SU-DHL-6 (cell line): ENCODE measurements at regions not wholly inside any gene's neighbourhood (a gene's known extent, or its start where the extent isn't known, plus 50 kb on each side); places are given as distances from the start of the nearest gene placed in this dataset.

ENCODE experiments used
- EZH2phosphoT487 ChIP-seq: fragments of 200-600 bp; sonication (generic), shearing (Covaris generic); conservative IDR thresholded peaks from 2 replicates; pipeline ENCODE4 v1.6.1; 2018; ENCODE audit warnings: mild to moderate bottlenecking, antibody characterized with exemption, low read length, moderate library complexity, mixed read lengths
- TF ChIP-seq, protein P1 (sequence below): fragments of 200-600 bp; sonication (generic); IDR thresholded peaks from one replicate; pipeline ENCODE4 v1.5.1; 2017; ENCODE audit warnings: antibody characterized with exemption, mild to moderate bottlenecking, low read length, moderate library complexity; ENCODE audit not compliant: insufficient read depth, poor library complexity, severe bottlenecking

DNA sequence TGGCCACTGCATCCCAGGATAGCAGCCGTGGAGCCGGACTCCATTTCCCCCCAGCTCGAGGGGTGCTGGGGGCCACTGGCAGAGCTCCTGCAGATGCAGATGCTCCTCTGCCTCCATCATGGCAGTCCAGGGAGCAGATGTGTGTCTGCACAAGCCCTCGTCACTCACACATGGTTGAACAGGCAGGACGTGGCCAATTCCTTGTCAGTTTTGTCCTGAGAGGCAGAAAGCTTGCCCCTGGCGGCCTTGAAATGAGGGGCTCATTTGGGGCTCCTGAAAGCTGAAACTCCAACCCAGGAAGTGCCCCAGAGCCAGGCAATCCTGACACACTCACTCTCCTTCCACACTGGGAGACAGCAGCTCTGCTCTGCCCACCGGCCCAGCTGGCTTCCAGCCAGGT lies 100.9 kb upstream of the C14orf180 start:
- TF ChIP-seq, protein P1, sequence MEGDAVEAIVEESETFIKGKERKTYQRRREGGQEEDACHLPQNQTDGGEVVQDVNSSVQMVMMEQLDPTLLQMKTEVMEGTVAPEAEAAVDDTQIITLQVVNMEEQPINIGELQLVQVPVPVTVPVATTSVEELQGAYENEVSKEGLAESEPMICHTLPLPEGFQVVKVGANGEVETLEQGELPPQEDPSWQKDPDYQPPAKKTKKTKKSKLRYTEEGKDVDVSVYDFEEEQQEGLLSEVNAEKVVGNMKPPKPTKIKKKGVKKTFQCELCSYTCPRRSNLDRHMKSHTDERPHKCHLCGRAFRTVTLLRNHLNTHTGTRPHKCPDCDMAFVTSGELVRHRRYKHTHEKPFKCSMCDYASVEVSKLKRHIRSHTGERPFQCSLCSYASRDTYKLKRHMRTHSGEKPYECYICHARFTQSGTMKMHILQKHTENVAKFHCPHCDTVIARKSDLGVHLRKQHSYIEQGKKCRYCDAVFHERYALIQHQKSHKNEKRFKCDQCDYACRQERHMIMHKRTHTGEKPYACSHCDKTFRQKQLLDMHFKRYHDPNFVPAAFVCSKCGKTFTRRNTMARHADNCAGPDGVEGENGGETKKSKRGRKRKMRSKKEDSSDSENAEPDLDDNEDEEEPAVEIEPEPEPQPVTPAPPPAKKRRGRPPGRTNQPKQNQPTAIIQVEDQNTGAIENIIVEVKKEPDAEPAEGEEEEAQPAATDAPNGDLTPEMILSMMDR, result no peak
- TF ChIP-seq EZH2phosphoT487, result no peak
